ENCODE measurements at regions not wholly inside any gene's neighbourhood (a gene's known extent, or its start where the extent isn't known, plus 50 kb on each side); places are given as distances from the start of the nearest gene placed in this dataset.
"Not testable (repeated sequence)": the region's sequence is repeated elsewhere in the genome, so short reads cannot be mapped to it uniquely, and the experiment has no call there.

GRCh38 chr10:28733245-28733644 lies 55.9 kb downstream of the BAMBI start:
- DNase-seq (ENCODE audit: low read depth in 2 of 2), result no peak

DNA sequence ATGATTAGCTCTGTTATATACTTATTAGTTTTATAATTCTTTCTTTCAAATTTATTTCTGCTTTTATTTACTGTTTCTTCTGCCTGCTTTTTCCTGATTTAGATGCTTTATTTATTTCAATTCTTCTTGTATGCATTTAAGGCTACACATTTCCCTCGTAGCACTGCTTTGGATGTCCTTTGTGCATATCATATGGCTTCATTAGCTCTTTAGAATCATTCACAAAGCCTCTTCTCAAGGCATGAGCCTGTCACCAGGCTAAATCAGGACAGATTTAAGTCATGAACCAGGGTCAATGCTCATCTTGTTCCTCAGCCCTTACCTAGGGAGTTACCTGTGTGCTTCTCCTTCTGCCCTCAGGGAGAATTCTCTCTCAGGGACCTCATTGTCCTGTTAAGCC lies 56.3 kb downstream of the BAMBI start:
- DNase-seq (ENCODE audit: low read depth in 2 of 2), result no peak

DNA sequence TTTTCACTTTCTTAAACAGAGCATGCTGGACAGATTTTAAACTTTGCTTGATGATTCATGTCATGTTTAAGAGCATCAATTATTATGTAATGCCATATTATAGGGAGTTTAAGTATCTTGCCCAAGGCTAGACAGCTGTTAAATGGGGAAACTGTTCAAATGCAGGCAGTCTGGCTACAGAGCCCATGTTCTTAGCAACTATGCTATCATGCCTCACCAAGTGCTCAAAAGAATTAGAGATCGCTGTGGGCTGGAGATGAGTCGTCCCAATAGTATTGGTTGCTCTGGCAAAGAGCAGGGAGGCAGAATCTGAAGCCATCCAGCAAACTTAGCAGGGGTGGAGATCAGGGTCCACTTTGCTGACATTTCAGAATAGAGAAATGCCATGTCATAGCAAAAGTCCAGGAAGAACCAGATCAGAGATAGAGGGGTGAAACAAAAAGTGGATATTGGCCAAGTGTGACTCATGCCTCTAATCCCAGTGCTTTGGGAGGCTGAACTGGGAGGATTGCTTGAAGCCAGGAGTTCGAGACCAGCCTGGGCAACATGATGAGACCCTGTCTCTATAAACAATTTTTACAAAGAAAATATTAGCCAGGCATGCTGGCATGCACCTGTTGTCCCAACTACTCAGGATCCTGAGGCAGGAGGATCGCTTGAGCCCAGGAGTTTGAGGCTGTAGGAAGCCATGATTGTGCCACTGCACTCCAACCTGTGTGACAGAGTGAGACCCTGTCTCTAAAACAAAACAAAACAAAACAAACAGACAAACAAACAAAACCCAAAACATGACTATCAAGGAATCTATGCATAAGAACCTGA lies 57.8 kb downstream of the BAMBI start:
- no peak for DNase-seq (ENCODE audit: low read depth in 2 of 2)

DNA sequence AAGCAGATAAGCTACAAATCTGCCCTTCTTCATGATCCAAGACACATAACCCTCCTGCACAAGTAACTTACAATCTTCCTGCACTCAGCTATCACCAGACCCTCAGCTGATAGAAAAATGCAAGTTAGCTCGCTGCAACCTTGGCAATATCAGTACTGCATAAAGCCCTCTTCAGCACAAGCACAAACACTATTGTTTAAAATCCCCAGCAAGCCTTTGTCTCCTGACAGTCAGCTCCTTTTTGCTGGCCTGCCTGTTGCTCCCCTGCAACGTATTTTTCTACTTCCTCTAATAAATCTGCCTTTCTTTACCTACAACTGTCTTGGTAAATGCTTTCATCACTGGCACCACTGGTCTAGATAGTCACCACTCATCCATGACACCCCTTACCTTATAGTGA lies 59.8 kb downstream of the BAMBI start:
- no peak for DNase-seq (ENCODE audit: low read depth in 2 of 2)

GRCh38 chr10:28738200-28738599 lies 60.9 kb downstream of the BAMBI start:
- no peak for DNase-seq (ENCODE audit: low read depth in 2 of 2)

DNA sequence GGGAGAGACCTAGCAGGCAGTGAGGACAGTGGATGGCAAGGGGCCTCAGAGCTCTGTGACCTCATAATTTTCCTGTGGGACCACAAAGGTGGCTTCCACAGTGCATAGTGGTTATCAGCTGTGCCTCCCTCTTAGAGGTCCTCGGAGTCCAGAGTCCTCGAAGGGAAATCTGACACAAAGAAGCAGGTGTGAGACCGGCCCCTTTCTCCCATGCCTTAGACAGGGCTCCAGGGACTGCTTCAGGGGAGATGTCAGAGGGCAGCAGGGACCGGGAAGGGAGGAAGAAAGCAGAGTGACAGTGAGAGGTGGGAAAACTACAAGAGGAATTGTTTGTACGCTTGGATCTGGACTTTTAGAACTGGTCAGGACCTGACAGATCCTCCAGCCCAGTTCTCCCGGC lies 66.3 kb downstream of the BAMBI start:
- no peak for DNase-seq (ENCODE audit: low read depth in 2 of 2)

DNA sequence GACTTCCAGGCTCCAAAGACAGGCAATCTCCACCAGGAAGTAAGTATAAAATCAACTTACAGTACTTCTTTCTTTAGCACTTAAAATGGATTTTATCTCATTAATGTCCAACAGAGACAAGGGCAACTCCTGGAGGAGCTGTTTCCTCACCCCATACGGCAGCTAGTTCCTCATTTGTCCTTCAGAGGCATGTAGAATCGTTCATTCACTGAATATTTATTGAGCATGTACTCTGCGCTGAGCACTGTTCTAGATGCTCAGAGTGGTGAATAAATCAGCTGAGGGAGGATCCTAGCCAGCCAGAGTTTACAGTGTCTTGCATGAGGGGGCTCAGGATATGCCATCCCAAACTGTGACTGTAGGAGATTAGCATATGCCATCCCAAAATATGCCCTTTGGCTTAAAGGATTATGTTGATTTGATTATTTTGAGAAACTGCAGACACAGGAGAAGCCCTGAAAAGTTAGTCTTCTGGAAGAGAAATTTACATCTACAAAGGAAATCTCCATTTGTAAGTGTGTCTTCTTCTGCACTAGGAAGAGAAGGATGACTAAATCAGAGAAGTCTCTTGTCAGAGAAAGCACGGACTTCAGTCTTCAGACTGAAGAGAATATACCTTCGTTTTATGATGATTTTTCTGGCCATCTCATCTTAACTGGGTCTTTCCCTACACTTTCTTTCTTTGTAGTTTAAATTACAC lies 66.9 kb downstream of the BAMBI start:
- DNase-seq (ENCODE audit: low read depth in 2 of 2), result no peak

DNA sequence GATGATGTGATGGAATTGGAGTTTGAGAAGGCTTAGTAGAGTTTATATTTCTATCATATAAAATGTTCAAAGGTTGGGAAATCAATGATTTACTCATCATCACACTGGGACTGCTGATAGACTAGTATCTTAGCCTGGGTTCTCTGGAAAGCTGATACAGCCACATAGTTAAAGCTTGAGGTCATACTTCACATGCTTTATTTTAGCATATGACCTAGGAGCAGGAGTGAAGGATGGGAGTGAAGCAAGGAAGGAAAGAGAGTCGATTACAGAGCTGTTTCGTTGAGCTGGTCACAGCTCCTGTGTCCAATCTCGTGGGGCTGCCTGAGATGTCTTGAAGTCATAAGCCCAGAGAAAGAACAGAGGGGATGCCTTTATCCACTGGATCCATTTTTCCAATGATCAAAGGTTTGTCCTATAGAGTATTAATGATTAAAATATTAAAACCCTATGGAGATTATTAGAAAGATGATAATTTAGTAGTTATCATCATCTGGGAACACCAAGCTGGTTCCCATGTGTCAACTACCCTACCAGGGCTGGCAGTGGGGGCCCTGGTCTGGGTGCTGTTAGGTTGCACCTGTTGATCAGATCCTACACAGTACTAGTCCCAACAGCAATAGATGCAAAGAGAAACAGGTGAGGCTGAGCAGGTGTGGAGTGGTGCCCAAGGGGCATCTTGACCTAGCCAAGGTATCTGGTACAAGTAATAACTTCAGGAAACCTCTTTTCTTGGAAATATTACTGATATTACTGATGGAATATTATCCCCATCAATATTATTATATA lies 77.8 kb downstream of the BAMBI start:
- DNase-seq (ENCODE audit: low read depth in 2 of 2), result no peak

DNA sequence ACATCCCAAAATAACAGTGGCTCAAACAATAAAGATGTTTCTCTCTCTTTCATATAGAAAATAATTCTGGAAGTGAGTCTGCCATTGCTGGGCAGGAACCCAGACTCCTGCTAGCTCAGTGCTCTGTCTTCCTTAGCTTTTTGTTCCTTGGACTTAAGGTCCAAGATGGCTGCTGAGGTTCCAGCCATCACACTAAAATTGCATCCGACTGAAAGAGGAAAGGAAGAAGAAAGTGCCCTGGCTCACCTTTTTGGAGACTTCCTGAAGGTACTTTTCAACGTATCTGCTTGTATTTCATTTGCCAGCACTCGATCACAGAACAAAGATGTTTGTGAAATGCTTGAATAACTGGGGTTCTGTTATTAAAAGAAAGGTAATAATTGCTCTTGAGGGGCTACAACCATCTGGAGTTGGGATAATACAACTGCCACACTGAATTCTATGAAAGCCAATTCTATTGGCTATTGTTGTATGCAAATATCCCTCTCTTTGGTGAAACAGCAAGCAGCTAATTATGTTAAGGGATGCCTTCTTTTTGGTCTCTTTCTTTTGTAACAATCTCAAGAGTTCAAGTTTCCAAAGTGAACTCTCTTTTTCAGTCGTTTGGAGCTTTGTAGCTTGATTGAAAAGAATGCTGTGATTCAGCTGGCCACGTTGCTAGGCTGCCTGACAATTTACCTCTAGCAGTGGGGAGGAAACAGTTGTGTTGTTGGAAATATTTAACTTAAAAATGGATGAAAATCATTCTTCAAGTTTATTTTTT lies 83.9 kb downstream of the BAMBI start:
- DNase-seq (ENCODE audit: low read depth in 2 of 2), result no peak

DNA sequence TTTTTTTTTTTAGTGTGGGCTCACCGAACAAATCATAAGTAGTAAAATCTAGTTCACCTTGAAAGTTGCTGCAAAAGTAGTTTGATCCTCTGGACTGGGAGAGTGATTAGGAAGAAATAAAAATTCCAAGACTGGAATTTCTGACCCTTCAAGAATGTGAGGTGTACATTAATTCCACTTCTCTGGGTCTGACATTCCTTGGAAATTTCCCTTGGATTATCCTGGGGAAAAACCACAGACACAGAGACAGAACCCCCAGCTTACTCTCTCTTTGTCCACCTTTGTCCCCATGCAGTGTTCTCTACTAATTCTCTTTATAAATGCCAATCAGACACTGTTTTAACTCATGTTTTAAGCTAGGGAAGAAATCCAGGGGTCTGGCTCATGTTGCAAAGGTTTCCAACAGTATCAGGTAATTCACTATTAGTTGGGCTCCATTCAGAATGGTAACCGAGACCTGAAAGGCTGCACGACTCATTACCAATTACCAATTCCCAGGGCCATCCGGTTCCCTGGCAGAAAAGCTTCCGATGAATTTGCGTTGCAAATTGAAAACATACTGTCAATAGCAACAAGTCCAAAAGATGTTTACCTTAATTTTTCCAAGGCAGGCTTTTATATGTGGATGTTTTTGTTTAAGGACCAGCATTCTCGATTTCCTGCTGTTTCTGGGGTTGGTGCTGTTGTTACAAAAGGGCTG lies 86.3 kb downstream of the BAMBI start:
- DNase-seq (ENCODE audit: low read depth in 2 of 2), result no peak

GRCh38 chr10:28765641-28766040 lies 88.3 kb downstream of the BAMBI start:
- no peak for DNase-seq (ENCODE audit: low read depth in 2 of 2)

DNA sequence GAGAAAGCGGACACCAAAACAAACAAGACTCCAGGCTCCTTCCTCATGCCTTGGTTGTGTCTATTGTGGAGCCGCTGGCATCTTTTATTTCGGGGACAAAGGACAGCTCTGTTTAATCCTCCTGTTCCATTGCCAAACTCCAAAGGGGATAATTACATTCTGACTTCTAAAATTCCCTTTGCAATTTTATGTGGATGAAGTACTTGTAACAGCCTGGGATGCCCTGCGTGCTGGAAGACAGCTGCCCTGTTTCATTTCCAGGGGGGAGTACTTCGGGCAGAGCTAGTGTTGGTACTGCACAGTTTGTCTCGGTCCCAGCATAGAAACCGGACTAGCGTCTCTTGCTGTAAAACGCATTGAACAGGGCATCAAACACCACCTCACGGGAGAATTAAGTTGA lies 90.9 kb downstream of the BAMBI start:
- DNase-seq (ENCODE audit: low read depth in 2 of 2), result no peak

DNA sequence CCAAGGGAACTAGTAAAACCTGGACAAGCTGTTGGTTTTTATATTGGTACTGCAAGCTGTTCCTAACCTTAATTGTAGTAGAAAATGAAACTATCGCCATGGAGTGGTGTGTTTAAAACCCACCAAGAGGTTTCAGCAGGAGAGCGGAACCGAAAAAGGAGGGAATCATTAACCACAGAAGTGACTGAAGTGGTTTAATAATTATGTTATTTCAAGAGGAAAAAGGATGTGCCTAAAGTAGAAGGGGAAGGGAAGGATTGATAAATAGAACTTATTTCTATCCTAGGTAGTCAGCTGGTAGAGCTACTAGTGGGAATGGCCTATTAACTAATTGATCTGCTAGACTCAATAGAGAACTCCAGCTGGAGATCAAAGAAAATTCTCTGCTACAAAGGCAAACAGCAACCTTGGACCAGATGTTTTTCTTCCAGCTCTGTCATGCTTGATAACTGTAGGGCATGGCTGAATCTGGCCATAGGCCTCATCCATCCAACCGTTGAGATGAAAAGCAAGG lies 91.8 kb downstream of the BAMBI start:
- no peak for DNase-seq (ENCODE audit: low read depth in 2 of 2)

DNA sequence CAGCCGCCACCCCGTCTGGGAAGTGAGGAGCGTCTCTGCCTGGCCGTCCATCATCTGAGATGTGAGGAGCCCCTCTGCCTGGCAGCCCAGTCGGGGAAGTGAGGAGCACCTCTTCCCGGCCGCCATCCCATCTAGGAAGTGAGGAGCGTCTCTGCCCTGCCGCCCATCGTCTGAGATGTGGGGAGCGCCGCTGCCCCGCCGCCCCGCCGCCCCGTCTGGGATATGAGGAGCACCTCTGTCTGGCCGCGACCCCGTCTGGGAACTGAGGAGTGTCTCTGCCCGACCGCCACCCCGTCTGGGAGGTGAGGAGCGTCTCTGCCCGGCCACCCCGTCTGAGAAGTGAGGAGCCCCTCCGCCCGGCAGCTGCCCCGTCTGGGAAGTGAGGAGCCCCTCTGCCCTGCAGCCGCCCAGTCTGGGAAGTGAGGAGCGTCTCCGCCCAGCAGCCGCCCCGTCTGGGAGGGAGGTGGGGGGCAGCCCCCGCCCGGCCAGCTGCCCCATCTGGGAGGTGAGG lies 94.3 kb downstream of the BAMBI start:
- not testable (repeated sequence) for DNase-seq (ENCODE audit: low read depth in 2 of 2)

GRCh38 chr10:28774051-28774995 lies 97.0 kb downstream of the BAMBI start:
- DNase-seq (ENCODE audit: low read depth in 2 of 2), result no peak

DNA sequence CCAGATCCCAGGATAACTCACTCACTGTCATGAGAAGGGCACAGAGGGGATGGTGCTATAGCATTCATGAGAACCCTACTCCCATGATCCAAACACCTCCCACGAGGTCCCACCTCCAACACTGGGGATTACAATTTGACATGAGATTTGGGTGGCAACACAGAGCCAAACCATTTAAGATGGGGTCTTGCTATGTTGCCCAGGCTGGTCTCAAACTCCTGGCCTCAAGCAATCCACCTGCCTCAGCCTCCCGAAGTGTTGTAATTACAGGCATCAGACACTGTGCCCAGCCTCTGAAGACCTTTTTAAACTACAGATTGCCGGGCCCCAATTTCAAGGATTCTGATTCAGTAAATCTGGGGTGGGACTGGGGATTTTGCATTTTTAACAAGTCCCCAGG lies 98.5 kb downstream of the BAMBI start:
- no peak for DNase-seq (ENCODE audit: low read depth in 2 of 2)

DNA sequence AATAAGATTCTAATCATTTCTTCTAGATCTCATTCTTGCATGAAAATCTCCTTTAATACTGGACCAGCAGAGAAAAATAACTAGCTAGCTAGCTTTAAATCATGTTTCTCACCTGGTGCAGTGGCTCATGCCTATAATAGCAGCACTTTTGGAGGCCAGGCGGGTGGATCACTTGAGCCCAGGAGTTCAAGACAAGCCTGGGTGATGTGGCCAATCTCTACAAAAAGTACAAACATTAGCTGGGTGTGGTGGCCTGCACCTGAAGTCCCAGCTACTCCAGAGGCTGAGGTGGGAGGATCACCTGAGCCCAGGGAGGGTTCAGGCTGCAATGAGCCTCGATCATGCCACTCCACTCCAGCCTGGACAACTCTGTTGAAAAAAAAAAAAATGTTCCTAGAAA lies 99.2 kb downstream of the BAMBI start:
- DNase-seq (ENCODE audit: low read depth in 2 of 2), result no peak

GRCh38 chr10:28777911-28778310 lies 100.6 kb downstream of the BAMBI start:
- DNase-seq (ENCODE audit: low read depth in 2 of 2), result no peak

- DNase-seq (ENCODE audit: low read depth in 2 of 2), result no peak
Observed at GRCh38 chr10:28778524-28778923, 101.2 kb downstream of the BAMBI start.

DNA sequence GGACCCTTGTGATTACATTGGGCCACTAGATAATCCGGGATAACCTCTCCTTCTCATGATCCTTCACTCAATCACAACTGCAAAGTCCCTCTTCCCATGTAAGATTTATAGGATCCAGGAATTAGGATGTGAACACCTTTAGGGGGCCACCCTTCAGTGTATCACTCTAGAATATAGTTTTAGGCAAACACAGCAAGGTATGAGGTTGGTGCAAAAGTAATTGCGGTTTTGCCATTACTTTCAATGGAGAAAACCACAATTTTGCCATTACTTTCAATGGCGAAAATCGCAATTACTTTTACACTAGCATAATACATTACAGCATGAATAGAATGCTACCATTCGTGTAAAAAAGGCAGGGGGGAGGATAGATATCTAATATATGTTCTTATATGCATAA lies 104.0 kb downstream of the BAMBI start:
- no peak for DNase-seq (ENCODE audit: low read depth in 2 of 2)

All from stimulated activated CD4-positive, alpha-beta T cell treated with anti-CD3 and anti-CD28 coated beads, Interleukin-1b, Interleukin-23, amount 100 ng/mL, for 1 hour (primary cell).